ENCODE measurements at regions not wholly inside any gene's neighbourhood (a gene's known extent, or its start where the extent isn't known, plus 50 kb on each side); places are given as distances from the start of the nearest gene placed in this dataset.

DNA sequence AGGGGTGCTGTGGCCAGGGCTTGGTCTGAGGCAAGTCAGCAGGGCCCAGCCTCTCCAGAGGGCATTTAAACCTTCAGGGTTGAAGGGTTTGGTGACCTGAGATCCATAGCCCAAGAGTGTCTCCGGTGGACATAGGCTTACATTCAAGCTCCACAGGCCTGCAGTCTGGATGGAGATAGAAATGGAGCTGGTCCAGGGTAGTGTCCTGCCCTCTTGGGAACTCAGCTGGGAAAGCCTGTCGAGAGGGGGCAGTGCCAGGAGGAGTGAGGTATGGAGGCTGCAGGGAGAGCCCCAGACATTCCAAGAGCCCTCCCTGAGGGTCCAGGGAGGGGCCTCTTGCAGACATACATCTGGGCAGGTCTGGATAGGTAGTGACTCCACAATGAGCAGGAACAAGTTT lies 177.0 kb upstream of the MVB12B start:
- Histone ChIP-seq H3K4me1 (peaks cover 0 to 26% (median 22%) of the 10 kb centered on the region in 4 donors), H3K27me3 (no peaks in the 10 kb centered on the region), H3K36me3 (no peaks in the 10 kb centered on the region), H3K27ac (no peak overlapping the region), H3K4me3 (no peak overlapping the region), H3K9me3 (no peaks in the 10 kb centered on the region)
- intact Hi-C loops (cut with DNase I) = no loop called here
- no peak for DNase-seq
- TF ChIP-seq POLR2A (IDR thresholded peaks at IDR 0.05) (no peak), POLR2AphosphoS5 (IDR thresholded peaks at IDR 0.05) (no peak), EP300 (IDR thresholded peaks at IDR 0.05) (no peak)
- TF ChIP-seq, protein P1, sequence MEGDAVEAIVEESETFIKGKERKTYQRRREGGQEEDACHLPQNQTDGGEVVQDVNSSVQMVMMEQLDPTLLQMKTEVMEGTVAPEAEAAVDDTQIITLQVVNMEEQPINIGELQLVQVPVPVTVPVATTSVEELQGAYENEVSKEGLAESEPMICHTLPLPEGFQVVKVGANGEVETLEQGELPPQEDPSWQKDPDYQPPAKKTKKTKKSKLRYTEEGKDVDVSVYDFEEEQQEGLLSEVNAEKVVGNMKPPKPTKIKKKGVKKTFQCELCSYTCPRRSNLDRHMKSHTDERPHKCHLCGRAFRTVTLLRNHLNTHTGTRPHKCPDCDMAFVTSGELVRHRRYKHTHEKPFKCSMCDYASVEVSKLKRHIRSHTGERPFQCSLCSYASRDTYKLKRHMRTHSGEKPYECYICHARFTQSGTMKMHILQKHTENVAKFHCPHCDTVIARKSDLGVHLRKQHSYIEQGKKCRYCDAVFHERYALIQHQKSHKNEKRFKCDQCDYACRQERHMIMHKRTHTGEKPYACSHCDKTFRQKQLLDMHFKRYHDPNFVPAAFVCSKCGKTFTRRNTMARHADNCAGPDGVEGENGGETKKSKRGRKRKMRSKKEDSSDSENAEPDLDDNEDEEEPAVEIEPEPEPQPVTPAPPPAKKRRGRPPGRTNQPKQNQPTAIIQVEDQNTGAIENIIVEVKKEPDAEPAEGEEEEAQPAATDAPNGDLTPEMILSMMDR (IDR thresholded peaks at IDR 0.05) = no peak
- WGBS, 2 donors = 90 to 93% methylated on average over 2 of the region's 2 CpGs

DNA sequence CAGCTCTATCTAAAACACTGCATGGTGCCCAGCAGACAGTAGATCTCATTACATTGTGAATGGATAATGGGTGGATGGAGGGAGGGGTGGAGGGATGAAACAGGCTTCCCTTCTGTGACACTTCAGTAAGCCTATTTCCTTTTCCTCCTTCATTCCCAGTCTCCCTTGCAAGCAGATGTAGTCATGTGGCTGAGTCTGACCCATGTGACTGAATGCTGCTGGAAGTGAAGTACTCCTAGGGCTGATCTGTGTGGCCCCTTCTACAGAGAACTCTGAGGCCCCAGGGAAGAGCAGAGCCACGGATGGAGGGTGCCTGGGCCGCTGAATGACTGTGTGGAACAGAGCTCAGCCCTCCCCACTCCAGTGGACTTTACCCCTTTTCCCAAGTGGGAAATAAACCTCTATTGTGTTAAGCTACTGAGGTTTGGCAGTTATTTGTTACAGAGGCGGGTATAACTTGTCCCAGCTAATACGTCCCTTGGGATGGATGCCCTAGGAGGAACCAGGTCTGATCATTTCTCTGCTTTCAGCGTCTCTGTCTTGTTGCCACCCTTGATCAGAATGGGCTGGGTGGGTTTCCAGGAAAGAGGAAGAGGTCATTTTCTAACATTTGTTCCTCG lies 176.1 kb upstream of the MVB12B start:
- TF ChIP-seq POLR2A (IDR thresholded peaks at IDR 0.05) (no peak), EP300 (IDR thresholded peaks at IDR 0.05) (no peak), POLR2AphosphoS5 (IDR thresholded peaks at IDR 0.05) (no peak)
- TF ChIP-seq, protein P1 (IDR thresholded peaks at IDR 0.05) = no peak
- Histone ChIP-seq H3K4me1 (peaks cover 0 to 19% (median 14%) of the 10 kb centered on the region in 4 donors), H3K36me3 (no peaks in the 10 kb centered on the region), H3K4me3 (no peak overlapping the region), H3K27me3 (no peaks in the 10 kb centered on the region), H3K9me3 (no peaks in the 10 kb centered on the region), H3K27ac (peak overlapping the region in 1 of 4 donors; percentile 55)
- intact Hi-C loops (cut with DNase I) = no loop called here
- no peak for DNase-seq
- 46 to 64% methylated on average over 6 of the region's 6 CpGs for WGBS, 2 donors

GRCh38 chr9:126151031-126151685 lies 175.5 kb upstream of the MVB12B start:
- no peak for DNase-seq
- no peak for TF ChIP-seq POLR2AphosphoS5 (IDR thresholded peaks at IDR 0.05)
- TF ChIP-seq, protein P1 (IDR thresholded peaks at IDR 0.05) = no peak
- no peak for TF ChIP-seq POLR2A (IDR thresholded peaks at IDR 0.05)
- H3K9me3 ChIP-seq = no peaks in the 10 kb centered on the region
- H3K36me3 ChIP-seq = no peaks in the 10 kb centered on the region
- peak overlapping the region in 2 of 4 donors; percentile 43 to 55 for H3K27ac ChIP-seq
- intact Hi-C loops (cut with DNase I) = no loop called here
- H3K27me3 ChIP-seq = no peaks in the 10 kb centered on the region
- WGBS, 2 donors = 23 to 54% methylated on average over 14 of the region's 14 CpGs
- H3K4me3 ChIP-seq = peak overlapping the region in 2 of 4 donors; percentile 4 to 20
- peaks cover 0 to 19% (median 14%) of the 10 kb centered on the region in 4 donors for H3K4me1 ChIP-seq

DNA sequence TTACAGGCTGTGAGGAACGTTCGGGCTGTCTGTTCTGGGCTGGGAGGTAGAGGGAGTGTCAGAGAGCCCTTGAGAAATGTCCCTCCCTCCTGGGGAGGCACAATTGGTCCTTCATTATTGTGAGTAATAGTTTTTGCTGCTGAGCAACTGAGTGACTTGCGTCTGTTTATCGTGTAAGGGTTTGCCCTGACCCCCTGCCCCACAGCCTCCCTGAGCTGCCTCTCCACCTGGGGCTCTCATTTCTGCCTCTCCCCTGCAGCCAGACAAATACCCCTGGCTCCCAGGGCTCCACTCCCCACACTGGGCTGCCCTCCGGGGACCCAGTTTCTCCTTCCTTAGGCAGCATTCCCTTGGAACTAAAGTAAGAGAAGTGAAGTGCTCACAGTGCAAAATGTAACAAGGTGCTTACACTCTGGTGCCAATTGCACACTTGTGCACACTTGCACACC lies 174.9 kb upstream of the MVB12B start:
- DNase-seq = no peak
- Histone ChIP-seq H3K9me3 (no peaks in the 10 kb centered on the region), H3K4me1 (peaks cover 0 to 19% (median 14%) of the 10 kb centered on the region in 4 donors), H3K4me3 (peak overlapping the region in 2 of 4 donors; percentile 4 to 20), H3K27ac (peak overlapping the region in 2 of 4 donors; percentile 43 to 55), H3K36me3 (no peaks in the 10 kb centered on the region), H3K27me3 (no peaks in the 10 kb centered on the region)
- no peak for TF ChIP-seq POLR2AphosphoS5 (IDR thresholded peaks at IDR 0.05)
- TF ChIP-seq, protein P1 (IDR thresholded peaks at IDR 0.05) = no peak
- no peak for TF ChIP-seq POLR2A (IDR thresholded peaks at IDR 0.05)
- WGBS, 2 donors = 17 to 37% methylated on average over 5 of the region's 5 CpGs
- intact Hi-C loops (cut with DNase I) = no loop called here
